ENCODE measurements at regions not wholly inside any gene's neighbourhood (a gene's known extent, or its start where the extent isn't known, plus 50 kb on each side); places are given as distances from the start of the nearest gene placed in this dataset.

DNA sequence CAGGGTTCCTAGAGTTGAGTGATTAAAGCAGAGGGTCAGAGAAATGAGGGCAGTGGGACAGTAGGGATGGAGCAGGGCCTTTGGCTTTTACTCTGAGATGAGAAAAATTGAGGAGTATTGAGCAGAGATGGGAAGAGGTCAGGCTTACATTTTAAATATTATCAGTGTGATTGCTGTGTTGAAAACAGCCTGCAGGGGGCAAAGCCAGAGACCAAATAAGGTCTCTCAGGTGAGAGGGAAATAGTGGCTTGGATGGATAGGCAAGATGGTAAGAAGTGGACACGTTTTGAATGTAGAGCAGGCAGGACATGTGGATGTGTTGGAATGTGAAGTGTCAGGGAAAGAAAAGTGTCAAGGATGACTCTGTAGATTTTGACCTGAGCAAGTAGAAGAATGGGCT, 105.0 kb upstream of the MAP3K7 start:
- Histone ChIP-seq H3K4me3 (no peak overlapping the region), H3K9me3 (no peaks in the 10 kb centered on the region), H3K27ac (no peak overlapping the region), H3K4me1 (no peaks in the 10 kb centered on the region), H3K27me3 (ENCODE audit: insufficient read depth in 3 of 3, low read length in 2 of 3) (no peaks in the 10 kb centered on the region), H3K36me3 (ENCODE audit: insufficient read depth in 1 of 2, low read depth in 1 of 2) (no peaks in the 10 kb centered on the region)
- DNase-seq (no peak), ATAC-seq (no peak)
- WGBS, 3 donors, result 42 to 78% (median 45%) methylated on average over 1 of the region's 1 CpG
- intact Hi-C loops (cut with DNase I), result no loop called here
- TF ChIP-seq, protein P1, sequence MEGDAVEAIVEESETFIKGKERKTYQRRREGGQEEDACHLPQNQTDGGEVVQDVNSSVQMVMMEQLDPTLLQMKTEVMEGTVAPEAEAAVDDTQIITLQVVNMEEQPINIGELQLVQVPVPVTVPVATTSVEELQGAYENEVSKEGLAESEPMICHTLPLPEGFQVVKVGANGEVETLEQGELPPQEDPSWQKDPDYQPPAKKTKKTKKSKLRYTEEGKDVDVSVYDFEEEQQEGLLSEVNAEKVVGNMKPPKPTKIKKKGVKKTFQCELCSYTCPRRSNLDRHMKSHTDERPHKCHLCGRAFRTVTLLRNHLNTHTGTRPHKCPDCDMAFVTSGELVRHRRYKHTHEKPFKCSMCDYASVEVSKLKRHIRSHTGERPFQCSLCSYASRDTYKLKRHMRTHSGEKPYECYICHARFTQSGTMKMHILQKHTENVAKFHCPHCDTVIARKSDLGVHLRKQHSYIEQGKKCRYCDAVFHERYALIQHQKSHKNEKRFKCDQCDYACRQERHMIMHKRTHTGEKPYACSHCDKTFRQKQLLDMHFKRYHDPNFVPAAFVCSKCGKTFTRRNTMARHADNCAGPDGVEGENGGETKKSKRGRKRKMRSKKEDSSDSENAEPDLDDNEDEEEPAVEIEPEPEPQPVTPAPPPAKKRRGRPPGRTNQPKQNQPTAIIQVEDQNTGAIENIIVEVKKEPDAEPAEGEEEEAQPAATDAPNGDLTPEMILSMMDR (IDR thresholded peaks at IDR 0.05), result no peak

DNA sequence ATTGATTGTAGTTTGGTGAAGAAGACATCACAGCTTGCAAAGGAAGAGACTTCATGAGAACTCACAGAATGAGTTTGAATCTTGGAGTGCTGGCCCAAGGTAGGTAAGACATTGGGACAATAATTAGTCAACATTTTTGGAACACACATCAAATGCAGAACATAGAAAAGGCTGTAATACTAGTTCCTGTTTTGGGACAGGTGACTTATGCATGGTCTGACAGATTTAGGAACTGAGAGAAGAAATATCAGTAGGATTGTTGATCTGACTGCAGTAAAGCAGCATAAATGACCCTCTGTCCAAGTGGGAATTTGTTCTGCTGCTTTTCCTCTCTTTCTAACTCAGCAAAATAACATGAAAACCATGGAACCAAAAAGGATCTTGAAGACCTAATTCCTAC, 102.3 kb upstream of the MAP3K7 start:
- no peaks in the 10 kb centered on the region for H3K36me3 ChIP-seq (ENCODE audit: insufficient read depth in 1 of 2, low read depth in 1 of 2)
- H3K4me1 ChIP-seq, result no peaks in the 10 kb centered on the region
- TF ChIP-seq, protein P1 (IDR thresholded peaks at IDR 0.05), result no peak
- DNase-seq (no peak), ATAC-seq (no peak)
- no peaks in the 10 kb centered on the region for H3K9me3 ChIP-seq
- H3K27ac ChIP-seq, result no peak overlapping the region
- H3K27me3 ChIP-seq (ENCODE audit: insufficient read depth in 3 of 3, low read length in 2 of 3), result peaks cover 0 to 4% (median 0%) of the 10 kb centered on the region in 3 donors
- no peak overlapping the region for H3K4me3 ChIP-seq
- intact Hi-C loops (cut with DNase I), result no loop called here

DNA sequence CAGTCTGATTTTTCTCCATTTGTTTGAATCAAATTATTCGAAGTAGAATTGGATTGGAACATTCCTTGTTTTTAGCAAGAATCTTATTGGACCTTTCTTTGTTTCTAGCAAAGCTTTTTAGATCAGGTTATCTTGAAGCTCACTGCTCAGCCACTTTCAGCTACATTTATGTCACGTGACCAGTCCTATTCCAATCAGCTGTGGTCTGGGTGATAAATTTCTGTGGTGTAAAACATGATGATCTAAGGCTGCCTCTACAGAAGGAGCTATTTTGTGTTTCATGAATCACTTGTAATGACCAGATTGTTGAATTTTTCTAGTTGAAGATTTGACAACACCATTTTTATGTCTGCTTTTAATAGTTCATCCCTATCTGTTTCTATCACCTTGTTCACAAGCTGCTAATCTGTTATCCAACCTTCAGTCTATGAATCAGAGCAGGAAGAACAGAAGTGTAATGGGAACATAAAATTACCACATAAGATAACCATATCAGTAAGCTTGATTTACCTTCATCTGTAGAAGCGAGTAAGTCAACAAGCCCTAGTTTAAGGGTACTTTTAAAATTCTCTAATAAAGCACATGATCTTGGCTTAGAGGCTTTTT, 101.0 kb upstream of the MAP3K7 start:
- ATAC-seq, result no peak
- no peak overlapping the region for H3K27ac ChIP-seq
- WGBS, 3 donors, result 76 to 84% (median 78%) methylated on average over 3 of the region's 3 CpGs
- H3K9me3 ChIP-seq, result no peaks in the 10 kb centered on the region
- intact Hi-C loops (cut with DNase I), result no loop called here
- no peak for DNase-seq
- TF ChIP-seq, protein P1 (IDR thresholded peaks at IDR 0.05), result no peak
- no peak overlapping the region for H3K4me3 ChIP-seq
- H3K4me1 ChIP-seq, result no peaks in the 10 kb centered on the region
- H3K36me3 ChIP-seq (ENCODE audit: insufficient read depth in 1 of 2, low read depth in 1 of 2), result no peaks in the 10 kb centered on the region
- H3K27me3 ChIP-seq (ENCODE audit: insufficient read depth in 3 of 3, low read length in 2 of 3), result peaks cover 0 to 4% (median 0%) of the 10 kb centered on the region in 3 donors

DNA sequence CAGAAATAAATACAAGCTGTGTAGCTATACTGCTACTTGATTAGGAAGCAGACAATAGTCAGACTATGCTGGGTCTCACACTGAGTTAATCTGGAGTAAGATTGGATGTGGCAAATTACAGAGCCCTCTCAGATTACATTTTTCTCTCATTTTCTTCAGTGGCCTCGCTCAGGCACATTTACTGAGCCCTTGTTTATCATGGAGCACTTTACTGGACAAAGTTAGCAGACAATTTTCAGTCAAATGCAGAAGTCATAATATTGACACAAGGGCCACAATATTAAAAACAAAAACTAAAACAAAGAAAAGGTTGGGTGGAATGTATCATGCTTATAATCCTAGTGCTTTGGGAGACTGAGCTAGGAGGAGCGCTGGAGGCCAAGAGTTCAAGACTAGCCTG, 95.0 kb upstream of the MAP3K7 start:
- no peak overlapping the region for H3K27ac ChIP-seq
- TF ChIP-seq, protein P1 (IDR thresholded peaks at IDR 0.05), result no peak
- no peak overlapping the region for H3K4me3 ChIP-seq
- H3K36me3 ChIP-seq (ENCODE audit: insufficient read depth in 1 of 2, low read depth in 1 of 2), result no peaks in the 10 kb centered on the region
- intact Hi-C loops (cut with DNase I), result no loop called here
- no peaks in the 10 kb centered on the region for H3K9me3 ChIP-seq
- H3K4me1 ChIP-seq, result no peaks in the 10 kb centered on the region
- DNase-seq (no peak), ATAC-seq (no peak)
- H3K27me3 ChIP-seq (ENCODE audit: insufficient read depth in 3 of 3, low read length in 2 of 3), result peaks cover 0 to 4% (median 0%) of the 10 kb centered on the region in 3 donors
- 58 to 75% (median 74%) methylated on average over 2 of the region's 2 CpGs for WGBS, 3 donors
